Keratinocyte (primary cell): ENCODE measurements at regions not wholly inside any gene's neighbourhood (a gene's known extent, or its start where the extent isn't known, plus 50 kb on each side); places are given as distances from the start of the nearest gene placed in this dataset.

Source experiments
- DNase-seq: peaks from one replicate; pipeline ENCODE4 v3.0.0-alpha.2; 2011; ENCODE audit warnings: low read depth, missing footprints, low spot score
- FAIRE-seq: peaks from 2 replicates; lab custom pipeline; 2011; peaks lifted over from hg19 to GRCh38; lab: Jason Lieb, UNC
- H2AFZ ChIP-seq: 2 replicates; pipeline ENCODE4 v1.6.0; 2012; ENCODE audit warnings: low read length, control low read depth, inconsistent platforms; ENCODE audit not compliant: control insufficient read depth
- H3K27ac ChIP-seq: 2 replicates; pipeline ENCODE4 v1.5.1; 2011; ENCODE audit warnings: low read length; ENCODE audit not compliant: control insufficient read depth, insufficient read depth
- H3K27me3 ChIP-seq: 3 replicates; pipeline ENCODE4 v1.6.0; 2011; ENCODE audit warnings: low read length; ENCODE audit not compliant: control insufficient read depth, insufficient read depth; ENCODE audit errors: extremely low read depth
- H3K36me3 ChIP-seq, 2 experiments: 2 replicates in 1 of 2; 3 replicates in 1 of 2; pipeline ENCODE4 v1.5.1; 2011; ENCODE audit warnings: low read length in 2 of 2, mild to moderate bottlenecking in 1 of 2; ENCODE audit not compliant: control insufficient read depth in 2 of 2, insufficient read depth in 2 of 2; ENCODE audit errors: extremely low read depth in 1 of 2
- H3K4me1 ChIP-seq: 3 replicates; pipeline ENCODE4 v1.5.1; 2011; ENCODE audit warnings: low read length; ENCODE audit not compliant: control insufficient read depth, insufficient read depth; ENCODE audit errors: extremely low read depth
- H3K4me2 ChIP-seq: 3 replicates; pipeline ENCODE4 v1.6.0; 2011; ENCODE audit warnings: low read depth, low read length; ENCODE audit not compliant: control insufficient read depth, insufficient read depth; ENCODE audit errors: extremely low read depth
- H3K4me3 ChIP-seq, 3 experiments: fragments of 200-600 bp in 1 of 3; sonication (generic) in 1 of 3; 2 replicates in 2 of 3; 3 replicates in 1 of 3; pipeline ENCODE4 v1.5.1; 2011 to 2016; ENCODE audit warnings: low read length in 3 of 3, mild to moderate bottlenecking in 3 of 3, control low read depth in 2 of 3, inconsistent platforms in 1 of 3, low read depth in 1 of 3, mixed read lengths in 1 of 3, mixed run types in 1 of 3, moderate library complexity in 1 of 3; ENCODE audit not compliant: control insufficient read depth in 2 of 3, insufficient read depth in 2 of 3; ENCODE audit errors: extremely low read depth in 1 of 3
- H3K79me2 ChIP-seq: 2 replicates; pipeline ENCODE4 v1.6.0; 2012; ENCODE audit warnings: low read length; ENCODE audit not compliant: control insufficient read depth, insufficient read depth
- H3K9ac ChIP-seq: 3 replicates; pipeline ENCODE4 v1.6.0; 2011; ENCODE audit warnings: low read length; ENCODE audit not compliant: control insufficient read depth, insufficient read depth; ENCODE audit errors: extremely low read depth
- H3K9me1 ChIP-seq: 3 replicates; pipeline ENCODE4 v1.6.0; 2011; ENCODE audit warnings: low read length; ENCODE audit not compliant: control insufficient read depth, insufficient read depth; ENCODE audit errors: extremely low read depth
- H3K9me3 ChIP-seq: 2 replicates; pipeline ENCODE4 v1.5.1; 2012; ENCODE audit warnings: low read depth, low read length; ENCODE audit not compliant: control insufficient read depth
- H4K20me1 ChIP-seq: 3 replicates; pipeline ENCODE4 v1.6.0; 2011; ENCODE audit warnings: low read length; ENCODE audit not compliant: control insufficient read depth, insufficient read depth; ENCODE audit errors: extremely low read depth
- EZH2 ChIP-seq: IDR thresholded peaks from one replicate; pipeline ENCODE4 v1.6.1; 2012; ENCODE audit warnings: inconsistent platforms, mild to moderate bottlenecking, low read length, moderate library complexity
- dilution Hi-C: fragments of 300-500 bp; cut with MboI; formaldehyde crosslinking; loops from one replicate; pipeline ENCODE4 v1.7.0; 2020; ENCODE audit warnings: low sequenced_read_pairs; ENCODE audit not compliant: extremely low pct_ligation_motif_present
- TF ChIP-seq, protein P1 (sequence below), 3 experiments: IDR thresholded peaks in 1 of 3; conservative IDR thresholded peaks in 1 of 3; optimal IDR thresholded peaks in 1 of 3; 2 replicates in 2 of 3; 3 replicates in 1 of 3; pipeline versions ENCODE3 to v1.5.1; 2011; ENCODE audit warnings: low read length in 3 of 3, mild to moderate bottlenecking in 3 of 3, moderate library complexity in 2 of 3, control low read depth in 1 of 3, inconsistent platforms in 1 of 3; ENCODE audit not compliant: insufficient read depth in 2 of 3; ENCODE audit errors: extremely low read depth in 1 of 3

DNA sequence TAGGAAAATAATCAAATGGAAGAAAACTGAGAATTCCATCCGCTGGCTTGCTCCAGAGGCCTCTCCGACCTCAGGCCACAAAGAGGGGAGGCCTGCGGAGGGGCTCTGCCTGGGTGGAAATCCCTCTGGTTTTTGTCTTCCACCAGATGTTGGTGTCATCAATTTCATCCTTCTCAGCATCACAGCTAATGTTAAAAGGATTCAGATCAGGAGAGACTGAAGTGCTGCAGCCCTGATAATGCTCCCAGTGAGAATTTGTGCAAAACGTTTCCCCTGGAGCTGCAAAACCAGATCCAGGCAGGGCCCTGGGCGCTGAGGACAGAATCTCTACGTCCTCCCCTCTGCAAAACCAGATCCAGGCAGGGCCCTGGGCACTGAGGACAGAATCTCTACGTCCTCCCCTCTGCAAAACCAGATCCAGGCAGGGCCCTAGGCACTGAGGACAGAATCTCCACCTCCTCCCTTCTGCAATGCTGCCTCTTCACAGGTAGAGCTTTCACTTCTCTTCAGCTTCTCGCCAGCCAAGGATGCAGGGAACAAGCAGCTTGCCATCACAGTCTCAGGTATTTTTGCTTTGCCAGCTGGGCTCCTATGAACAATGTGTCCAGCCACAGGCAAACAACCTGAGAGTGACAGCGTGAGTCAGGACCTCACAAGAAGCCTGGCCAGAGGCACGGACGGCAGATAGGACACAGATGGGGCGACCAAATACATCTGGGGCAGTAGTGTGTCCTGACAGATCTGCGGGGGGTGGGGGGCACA, 81.2 kb downstream of the TMEM18 start:
- Histone ChIP-seq H2AFZ (no peak overlapping the region), H3K36me3 (no peaks in the 10 kb centered on the region), H3K9me1 (no peaks in the 10 kb centered on the region), H3K27ac (no peak overlapping the region), H3K4me1 (no peaks in the 10 kb centered on the region), H3K4me3 (no peak overlapping the region), H3K27me3 (no peaks in the 10 kb centered on the region), H3K4me2 (no peak overlapping the region), H4K20me1 (no peaks in the 10 kb centered on the region), H3K9ac (no peak overlapping the region), H3K9me3 (peaks cover 2% of the 10 kb centered on the region), H3K79me2 (no peaks in the 10 kb centered on the region)
- FAIRE-seq (no peak), DNase-seq (no peak)
- TF ChIP-seq EZH2, result no peak
- TF ChIP-seq, protein P1, sequence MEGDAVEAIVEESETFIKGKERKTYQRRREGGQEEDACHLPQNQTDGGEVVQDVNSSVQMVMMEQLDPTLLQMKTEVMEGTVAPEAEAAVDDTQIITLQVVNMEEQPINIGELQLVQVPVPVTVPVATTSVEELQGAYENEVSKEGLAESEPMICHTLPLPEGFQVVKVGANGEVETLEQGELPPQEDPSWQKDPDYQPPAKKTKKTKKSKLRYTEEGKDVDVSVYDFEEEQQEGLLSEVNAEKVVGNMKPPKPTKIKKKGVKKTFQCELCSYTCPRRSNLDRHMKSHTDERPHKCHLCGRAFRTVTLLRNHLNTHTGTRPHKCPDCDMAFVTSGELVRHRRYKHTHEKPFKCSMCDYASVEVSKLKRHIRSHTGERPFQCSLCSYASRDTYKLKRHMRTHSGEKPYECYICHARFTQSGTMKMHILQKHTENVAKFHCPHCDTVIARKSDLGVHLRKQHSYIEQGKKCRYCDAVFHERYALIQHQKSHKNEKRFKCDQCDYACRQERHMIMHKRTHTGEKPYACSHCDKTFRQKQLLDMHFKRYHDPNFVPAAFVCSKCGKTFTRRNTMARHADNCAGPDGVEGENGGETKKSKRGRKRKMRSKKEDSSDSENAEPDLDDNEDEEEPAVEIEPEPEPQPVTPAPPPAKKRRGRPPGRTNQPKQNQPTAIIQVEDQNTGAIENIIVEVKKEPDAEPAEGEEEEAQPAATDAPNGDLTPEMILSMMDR (optimal IDR thresholded peaks at IDR 0.05 in 1 of 3, IDR thresholded peaks at IDR 0.05 in 1 of 3, conservative IDR thresholded peaks at IDR 0.05 in 1 of 3; ENCODE audit: extremely low read depth in 1 of 3, insufficient read depth in 2 of 3, low read length in 3 of 3), result no peak
- dilution Hi-C loops, result no loop called here

DNA sequence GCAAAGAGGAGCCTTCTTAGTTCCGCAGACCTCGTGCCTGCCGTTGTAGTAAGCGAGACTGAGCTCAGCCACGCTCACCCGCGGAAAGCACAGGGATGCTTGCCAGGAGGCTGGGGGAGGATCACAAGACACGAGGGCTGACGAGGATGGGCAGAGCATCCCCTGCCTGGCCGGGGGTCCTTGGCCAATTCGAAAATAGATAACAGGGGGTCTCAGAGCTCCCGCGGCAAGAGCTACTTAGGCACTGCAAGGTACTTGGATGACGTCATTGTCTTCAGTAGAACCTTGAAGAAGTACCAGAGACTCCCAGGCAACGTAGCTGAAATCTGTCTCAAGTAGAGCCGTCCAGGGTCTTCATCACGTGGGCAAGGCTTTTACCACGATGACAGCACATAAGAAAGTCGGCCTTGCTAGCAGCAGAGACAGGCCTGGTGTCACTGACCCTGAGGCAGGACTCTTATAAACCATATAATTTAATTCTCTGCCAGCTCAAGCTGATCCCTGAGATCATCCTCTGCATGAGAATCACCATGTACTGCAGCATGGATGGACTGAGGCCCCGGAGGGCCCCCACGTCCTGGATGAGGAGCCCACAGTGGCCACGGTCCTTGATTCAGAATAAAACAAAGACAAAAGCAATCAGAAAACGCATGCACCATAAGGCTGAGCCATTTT, 81.9 kb downstream of the TMEM18 start:
- Histone ChIP-seq H3K9ac (no peak overlapping the region), H3K4me2 (no peak overlapping the region), H3K36me3 (no peaks in the 10 kb centered on the region), H3K9me1 (no peaks in the 10 kb centered on the region), H4K20me1 (no peaks in the 10 kb centered on the region), H3K4me1 (no peaks in the 10 kb centered on the region), H3K27ac (no peak overlapping the region), H3K27me3 (peaks cover 4% of the 10 kb centered on the region), H2AFZ (no peak overlapping the region), H3K9me3 (no peaks in the 10 kb centered on the region), H3K4me3 (no peak overlapping the region), H3K79me2 (no peaks in the 10 kb centered on the region)
- dilution Hi-C loops, result no loop called here
- DNase-seq, result no peak
- FAIRE-seq, result no peak
- TF ChIP-seq, protein P1 (optimal IDR thresholded peaks at IDR 0.05 in 1 of 3, IDR thresholded peaks at IDR 0.05 in 1 of 3, conservative IDR thresholded peaks at IDR 0.05 in 1 of 3; ENCODE audit: extremely low read depth in 1 of 3, insufficient read depth in 2 of 3, low read length in 3 of 3), result no peak
- no peak for TF ChIP-seq EZH2
